HEK293T (cell line): ENCODE measurements at regions not wholly inside any gene's neighbourhood (a gene's known extent, or its start where the extent isn't known, plus 50 kb on each side); places are given as distances from the start of the nearest gene placed in this dataset.

ENCODE experiments used
- BHLHE40 ChIP-seq: fragments of 450-650 bp; IDR thresholded peaks from 2 replicates; pipeline ENCODE4 v1.6.1; 2016; ENCODE audit warnings: mild to moderate bottlenecking, moderate library complexity, borderline replicate concordance
- CTBP1 ChIP-seq: fragments of 450-650 bp; IDR thresholded peaks from 2 replicates; pipeline ENCODE4 v1.6.1; 2016; ENCODE audit warnings: borderline replicate concordance
- ELF4 ChIP-seq: fragments of 450-650 bp; IDR thresholded peaks from 2 replicates; pipeline ENCODE4 v1.6.1; 2017; ENCODE audit warnings: antibody characterized with exemption
- FOXM1 ChIP-seq: fragments of 450-650 bp; IDR thresholded peaks from 2 replicates; pipeline ENCODE4 v1.6.1; 2017; ENCODE audit warnings: mild to moderate bottlenecking, borderline replicate concordance
- LEF1 ChIP-seq: fragments of 450-650 bp; IDR thresholded peaks from 2 replicates; pipeline ENCODE4 v1.6.1; 2017; ENCODE audit warnings: mild to moderate bottlenecking, borderline replicate concordance
- NFRKB ChIP-seq: fragments of 450-650 bp; IDR thresholded peaks from 2 replicates; pipeline ENCODE4 v1.6.1; 2016; ENCODE audit warnings: mild to moderate bottlenecking, moderate library complexity
- TARDBP ChIP-seq: fragments of 450-650 bp; IDR thresholded peaks from 2 replicates; pipeline ENCODE4 v1.6.1; 2016
- TF ChIP-seq, protein P1 (sequence below): fragments of 450-650 bp; IDR thresholded peaks from 2 replicates; pipeline ENCODE4 v1.6.1; 2016

DNA sequence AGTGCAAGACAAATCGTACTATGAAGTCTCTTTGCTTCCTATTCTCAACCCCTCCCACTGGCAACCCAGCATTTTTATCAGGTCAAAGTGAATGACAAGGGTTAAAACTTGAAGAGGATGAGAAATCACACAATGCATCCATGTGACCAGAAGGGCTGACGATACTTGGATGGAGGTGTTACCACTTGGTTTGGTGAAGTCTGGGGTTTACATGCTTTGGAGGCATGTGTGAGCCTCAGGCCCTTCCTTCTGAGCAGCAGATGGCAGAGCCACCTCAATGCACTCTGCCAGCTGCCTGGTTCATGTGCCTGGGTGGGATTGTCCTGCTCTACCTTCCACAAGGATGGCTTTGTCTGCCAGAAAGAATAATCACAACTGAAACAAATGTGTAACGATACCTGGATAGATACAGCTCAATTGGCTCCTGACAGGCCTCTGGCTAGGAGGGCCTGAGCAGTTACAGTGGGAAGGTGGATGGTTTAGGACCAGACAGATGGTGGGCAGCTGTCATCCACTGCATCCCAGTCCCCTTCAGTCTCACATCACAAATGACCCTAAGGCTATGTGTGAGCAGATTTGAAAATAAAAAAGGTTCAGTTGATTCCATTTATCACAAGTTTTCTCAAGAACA is 51.5 kb upstream of the CNIH3 start:
- TF ChIP-seq, protein P1, sequence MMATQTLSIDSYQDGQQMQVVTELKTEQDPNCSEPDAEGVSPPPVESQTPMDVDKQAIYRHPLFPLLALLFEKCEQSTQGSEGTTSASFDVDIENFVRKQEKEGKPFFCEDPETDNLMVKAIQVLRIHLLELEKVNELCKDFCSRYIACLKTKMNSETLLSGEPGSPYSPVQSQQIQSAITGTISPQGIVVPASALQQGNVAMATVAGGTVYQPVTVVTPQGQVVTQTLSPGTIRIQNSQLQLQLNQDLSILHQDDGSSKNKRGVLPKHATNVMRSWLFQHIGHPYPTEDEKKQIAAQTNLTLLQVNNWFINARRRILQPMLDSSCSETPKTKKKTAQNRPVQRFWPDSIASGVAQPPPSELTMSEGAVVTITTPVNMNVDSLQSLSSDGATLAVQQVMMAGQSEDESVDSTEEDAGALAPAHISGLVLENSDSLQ: no peak
- TF ChIP-seq BHLHE40: no peak
- TF ChIP-seq TARDBP: no peak
- no peak for TF ChIP-seq CTBP1
- TF ChIP-seq ELF4: no peak
- no peak for TF ChIP-seq LEF1
- TF ChIP-seq NFRKB: no peak
- no peak for TF ChIP-seq FOXM1
